Kidney (tissue), 13 donors: ENCODE measurements at regions not wholly inside any gene's neighbourhood (a gene's known extent, or its start where the extent isn't known, plus 50 kb on each side); places are given as distances from the start of the nearest gene placed in this dataset.

Experiments used
- DNase-seq, 5 donors: peaks; one replicate each; pipeline ENCODE4 v3.0.0-alpha.2; 2013 to 2020
- FAIRE-seq: peaks from 2 replicates; lab custom pipeline; 2012; peaks lifted over from hg19 to GRCh38; lab: Jason Lieb, UNC
- H3K27ac ChIP-seq, 2 donors: one replicate each; pipeline ENCODE4 v1.7.0; 2013; ENCODE audit warnings: low read depth in 2 of 2, low read length in 2 of 2, inconsistent platforms in 1 of 2
- H3K27me3 ChIP-seq: one replicate; pipeline ENCODE4 v1.7.1; 2013; ENCODE audit warnings: low read length, inconsistent platforms; ENCODE audit not compliant: control insufficient read depth, insufficient read depth
- H3K36me3 ChIP-seq, 3 donors: one replicate each; pipeline versions ENCODE4 v1.7.0 to v1.7.1; 2013; ENCODE audit warnings: low read length in 3 of 3, control low read depth in 1 of 3, inconsistent platforms in 1 of 3; ENCODE audit not compliant: insufficient read depth in 3 of 3, control insufficient read depth in 2 of 3
- H3K4me1 ChIP-seq, 3 donors: one replicate each; pipeline versions ENCODE4 v1.7.0 to v1.7.1; 2013; ENCODE audit warnings: low read length in 3 of 3, inconsistent platforms in 1 of 3, low read depth in 1 of 3; ENCODE audit not compliant: control insufficient read depth in 2 of 3, insufficient read depth in 2 of 3
- H3K4me3 ChIP-seq, 3 donors: one replicate each; pipeline versions ENCODE4 v1.7.0 to v1.8.1; 2013; ENCODE audit warnings: low read length in 3 of 3, control low read depth in 1 of 3, inconsistent platforms in 1 of 3
- H3K9ac ChIP-seq, 3 donors: one replicate each; pipeline versions ENCODE4 v1.7.0 to v1.7.1; 2013; ENCODE audit warnings: low read length in 3 of 3, control low read depth in 1 of 3, inconsistent platforms in 1 of 3
- H3K9me3 ChIP-seq, 3 donors: one replicate each; pipeline versions ENCODE4 v1.7.0 to v1.7.1; 2013; ENCODE audit warnings: low read length in 3 of 3, control low read depth in 1 of 3, inconsistent platforms in 1 of 3; ENCODE audit not compliant: control insufficient read depth in 2 of 3, insufficient read depth in 1 of 3
- intact Hi-C: fragments of 100-400 bp; cut with DNase I; formaldehyde crosslinking; loops from one replicate; pipeline ENCODE4 v1.11.1; 2022
- TF ChIP-seq, protein P1 (sequence below): IDR thresholded peaks from 3 replicates; pipeline ENCODE4 v1.5.1; 2012; ENCODE audit warnings: mild to moderate bottlenecking, moderate library complexity, borderline replicate concordance; ENCODE audit not compliant: insufficient read depth; ENCODE audit errors: extremely low read depth
- donor health status: control.
- donor health status: control.
- donor health status: control.
- donor health status: control.
- donor health status: control.
- donor health status: DM: yes; HTN: yes; CAD: no.
- donor health status: Normal renal cell carcinoma (clear cell type).

DNA sequence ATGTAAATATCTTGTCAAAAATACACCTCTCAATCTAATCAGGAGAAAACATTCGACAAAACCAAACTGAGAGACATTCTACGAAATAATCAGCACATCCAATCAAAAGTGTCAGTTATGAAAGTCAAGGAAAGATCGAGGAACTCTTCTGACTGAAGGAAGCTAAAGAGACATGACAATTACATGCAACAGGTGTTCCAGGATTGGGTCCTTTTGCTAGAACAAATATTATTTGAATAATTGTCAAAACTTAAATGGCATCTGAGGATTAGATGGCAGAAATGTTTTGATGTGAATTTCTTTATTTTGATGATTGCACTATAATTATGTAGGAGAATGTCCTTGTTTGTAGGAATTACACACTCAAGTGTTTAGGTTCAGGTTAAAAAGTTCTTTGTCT, 124.1 kb upstream of the HES1 start:
- no peak overlapping the region for H3K9ac ChIP-seq
- intact Hi-C loops, result no loop called here
- FAIRE-seq (no peak), DNase-seq (no peak)
- no peaks in the 10 kb centered on the region for H3K27me3 ChIP-seq
- no peaks in the 10 kb centered on the region for H3K4me1 ChIP-seq
- no peaks in the 10 kb centered on the region for H3K9me3 ChIP-seq
- no peaks in the 10 kb centered on the region for H3K36me3 ChIP-seq
- TF ChIP-seq, protein P1, sequence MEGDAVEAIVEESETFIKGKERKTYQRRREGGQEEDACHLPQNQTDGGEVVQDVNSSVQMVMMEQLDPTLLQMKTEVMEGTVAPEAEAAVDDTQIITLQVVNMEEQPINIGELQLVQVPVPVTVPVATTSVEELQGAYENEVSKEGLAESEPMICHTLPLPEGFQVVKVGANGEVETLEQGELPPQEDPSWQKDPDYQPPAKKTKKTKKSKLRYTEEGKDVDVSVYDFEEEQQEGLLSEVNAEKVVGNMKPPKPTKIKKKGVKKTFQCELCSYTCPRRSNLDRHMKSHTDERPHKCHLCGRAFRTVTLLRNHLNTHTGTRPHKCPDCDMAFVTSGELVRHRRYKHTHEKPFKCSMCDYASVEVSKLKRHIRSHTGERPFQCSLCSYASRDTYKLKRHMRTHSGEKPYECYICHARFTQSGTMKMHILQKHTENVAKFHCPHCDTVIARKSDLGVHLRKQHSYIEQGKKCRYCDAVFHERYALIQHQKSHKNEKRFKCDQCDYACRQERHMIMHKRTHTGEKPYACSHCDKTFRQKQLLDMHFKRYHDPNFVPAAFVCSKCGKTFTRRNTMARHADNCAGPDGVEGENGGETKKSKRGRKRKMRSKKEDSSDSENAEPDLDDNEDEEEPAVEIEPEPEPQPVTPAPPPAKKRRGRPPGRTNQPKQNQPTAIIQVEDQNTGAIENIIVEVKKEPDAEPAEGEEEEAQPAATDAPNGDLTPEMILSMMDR, result no peak
- H3K27ac ChIP-seq, result no peak overlapping the region
- H3K4me3 ChIP-seq, result no peak overlapping the region

DNA sequence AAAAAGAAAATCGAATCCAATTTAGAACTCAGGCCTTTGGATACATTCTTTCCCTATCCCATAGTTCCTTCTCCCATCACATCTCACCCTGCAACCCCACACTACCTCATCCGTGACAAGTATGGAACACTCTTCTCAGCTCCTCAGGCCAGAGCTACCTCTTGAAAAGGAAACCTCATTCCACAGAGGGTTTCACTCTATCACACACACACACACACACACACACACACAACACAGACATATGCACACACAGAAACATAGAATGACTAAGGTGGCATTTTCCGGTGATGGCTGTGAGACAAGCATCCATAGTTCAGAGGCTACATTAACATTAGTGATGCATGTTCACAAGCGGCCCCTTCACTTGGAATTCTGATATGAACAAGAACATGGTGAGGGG, 122.0 kb upstream of the HES1 start:
- TF ChIP-seq, protein P1, result no peak
- DNase-seq (no peak), FAIRE-seq (no peak)
- Histone ChIP-seq H3K36me3 (no peaks in the 10 kb centered on the region), H3K4me3 (no peak overlapping the region), H3K27ac (no peak overlapping the region), H3K9ac (no peak overlapping the region), H3K27me3 (no peaks in the 10 kb centered on the region), H3K9me3 (no peaks in the 10 kb centered on the region), H3K4me1 (no peaks in the 10 kb centered on the region)
- intact Hi-C loops, result no loop called here

DNA sequence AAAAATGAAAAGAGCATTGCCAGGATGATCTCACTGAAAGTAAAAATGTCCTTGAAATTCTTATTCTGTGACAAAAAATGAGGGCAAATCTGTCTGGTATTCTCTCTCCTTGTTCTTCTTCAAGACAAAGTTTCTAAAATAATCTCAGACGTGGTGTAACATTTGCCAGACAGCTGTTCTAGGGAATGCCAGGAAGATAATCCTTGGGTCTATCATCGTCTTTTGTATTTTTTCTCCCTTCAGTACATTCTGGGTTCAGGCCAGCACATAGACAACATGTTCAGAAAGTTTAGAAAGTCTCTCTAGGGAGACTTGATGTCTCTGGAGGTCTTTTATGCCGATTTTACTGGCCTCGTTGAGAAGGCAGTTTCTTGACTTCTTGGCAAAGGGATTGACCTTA, 121.2 kb upstream of the HES1 start:
- no peak for FAIRE-seq
- no peaks in the 10 kb centered on the region for H3K27me3 ChIP-seq
- intact Hi-C loops, result no loop called here

More for the DNA sequence above, 121.2 kb upstream of the HES1 start:
- Histone ChIP-seq H3K27ac (no peak overlapping the region), H3K36me3 (no peaks in the 10 kb centered on the region), H3K9me3 (no peaks in the 10 kb centered on the region), H3K4me3 (no peak overlapping the region), H3K9ac (no peak overlapping the region), H3K4me1 (no peaks in the 10 kb centered on the region)
- TF ChIP-seq, protein P1, result no peak
- DNase-seq, result no peak
